Activated effector memory CD4-positive, alpha-beta T cell treated with anti-CD3 and anti-CD28 coated beads, Interleukin-2, amount 50 U/mL, for 16 hours (primary cell): ENCODE measurements at regions not wholly inside any gene's neighbourhood (a gene's known extent, or its start where the extent isn't known, plus 50 kb on each side); places are given as distances from the start of the nearest gene placed in this dataset.

Source experiments
- DNase-seq: peaks from one replicate; pipeline ENCODE4 v3.0.0-alpha.2; 2020

GRCh38 chr4:181647396-181648147 lies 595.6 kb upstream of the TENM3 start:
- no peak for DNase-seq

GRCh38 chr4:181650033-181650825 lies 593.0 kb upstream of the TENM3 start:
- DNase-seq: no peak

GRCh38 chr4:181656748-181657147 lies 586.5 kb upstream of the TENM3 start:
- no peak for DNase-seq

- DNase-seq: no peak
Observed at GRCh38 chr4:181659202-181659601, 584.0 kb upstream of the TENM3 start.

- no peak for DNase-seq
Observed at GRCh38 chr4:181659876-181660275, 583.3 kb upstream of the TENM3 start.

GRCh38 chr4:181661090-181661489 lies 582.1 kb upstream of the TENM3 start:
- DNase-seq: no peak

- no peak for DNase-seq
Observed at GRCh38 chr4:181661923-181662322, 581.3 kb upstream of the TENM3 start.

- DNase-seq: no peak
Observed at GRCh38 chr4:181662383-181662782, 580.8 kb upstream of the TENM3 start.

GRCh38 chr4:181670506-181670905 lies 572.7 kb upstream of the TENM3 start:
- DNase-seq: no peak

- DNase-seq: no peak
Observed at GRCh38 chr4:181671672-181672071, 571.5 kb upstream of the TENM3 start.

GRCh38 chr4:181672751-181673150 lies 570.5 kb upstream of the TENM3 start:
- DNase-seq: no peak

GRCh38 chr4:181674315-181674875 lies 568.8 kb upstream of the TENM3 start:
- no peak for DNase-seq

GRCh38 chr4:181676546-181676945 lies 566.7 kb upstream of the TENM3 start:
- no peak for DNase-seq

- no peak for DNase-seq
Observed at GRCh38 chr4:181677201-181677600, 566.0 kb upstream of the TENM3 start.

- no peak for DNase-seq
Observed at GRCh38 chr4:181677621-181678020, 565.6 kb upstream of the TENM3 start.

GRCh38 chr4:181679754-181680153 lies 563.4 kb upstream of the TENM3 start:
- DNase-seq: no peak

GRCh38 chr4:181682367-181683047 lies 560.7 kb upstream of the TENM3 start:
- DNase-seq: no peak

GRCh38 chr4:181684310-181684709 lies 558.9 kb upstream of the TENM3 start:
- no peak for DNase-seq

GRCh38 chr4:181685461-181685860 lies 557.7 kb upstream of the TENM3 start:
- DNase-seq: no peak

GRCh38 chr4:181685911-181686310 lies 557.3 kb upstream of the TENM3 start:
- no peak for DNase-seq

GRCh38 chr4:181687116-181687515 lies 556.1 kb upstream of the TENM3 start:
- no peak for DNase-seq

GRCh38 chr4:181688432-181688831 lies 554.8 kb upstream of the TENM3 start:
- DNase-seq: no peak

GRCh38 chr4:181688872-181689271 lies 554.3 kb upstream of the TENM3 start:
- DNase-seq: no peak
